Peyer's patch (tissue), 4 donors: ENCODE measurements at regions not wholly inside any gene's neighbourhood (a gene's known extent, or its start where the extent isn't known, plus 50 kb on each side); places are given as distances from the start of the nearest gene placed in this dataset.

Experiments used
- DNase-seq, 3 donors: peaks; one replicate each; pipeline ENCODE4 v3.0.0-alpha.2; 2017 to 2019
- H3K27ac ChIP-seq, 4 donors: fragments of 200-600 bp; sonication (generic); one replicate each; pipeline ENCODE4 v1.5.1; 2016 to 2019
- H3K27me3 ChIP-seq, 2 donors: fragments of 200-600 bp; sonication (generic); one replicate each; pipeline ENCODE4 v1.5.1; 2019
- H3K36me3 ChIP-seq, 3 donors: fragments of 200-600 bp; sonication (generic); one replicate each; pipeline ENCODE4 v1.5.1; 2016 to 2019
- H3K4me1 ChIP-seq, 4 donors: fragments of 200-600 bp; sonication (generic); one replicate each; pipeline ENCODE4 v1.5.1; 2016 to 2019
- H3K4me3 ChIP-seq, 4 donors: fragments of 200-600 bp; sonication (generic); 1 replicate in 3 of 4; 2 replicates in 1 of 4; pipeline ENCODE4 v1.5.1; 2016 to 2019; ENCODE audit warnings: mild to moderate bottlenecking in 1 of 4
- H3K9me3 ChIP-seq, 4 donors: fragments of 200-600 bp; sonication (generic); one replicate each; pipeline ENCODE4 v1.5.1; 2016 to 2019; ENCODE audit warnings: mild to moderate bottlenecking in 1 of 4
- CTCF ChIP-seq, 6 experiments: fragments of 450-650 bp in 4 of 6; fragments of 200-600 bp in 2 of 6; sonication (generic) in 1 of 6; IDR thresholded peaks; one replicate each; pipeline ENCODE4 v1.5.1; 2017 to 2019; ENCODE audit warnings: antibody characterized with exemption in 6 of 6, mild to moderate bottlenecking in 3 of 6, moderate library complexity in 1 of 6
- POLR2A ChIP-seq, 2 donors: fragments of 450-650 bp; IDR thresholded peaks; one replicate each; pipeline ENCODE4 v1.5.1; 2017; ENCODE audit warnings: antibody characterized with exemption in 2 of 2, mild to moderate bottlenecking in 2 of 2, moderate library complexity in 2 of 2

GRCh38 chr18:70462078-70462439 lies 173.2 kb downstream of the SOCS6 start:
- no peak for TF ChIP-seq CTCF (IDR thresholded peaks at IDR 0.05)
- TF ChIP-seq POLR2A (IDR thresholded peaks at IDR 0.05) = no peak
- DNase-seq = no peak
- Histone ChIP-seq H3K27me3 (no peaks in the 10 kb centered on the region), H3K36me3 (no peaks in the 10 kb centered on the region), H3K4me1 (no peaks in the 10 kb centered on the region), H3K27ac (no peak overlapping the region), H3K4me3 (no peak overlapping the region), H3K9me3 (no peaks in the 10 kb centered on the region)

GRCh38 chr18:70461323-70462077 lies 172.7 kb downstream of the SOCS6 start:
- H3K27ac ChIP-seq = no peak overlapping the region
- DNase-seq = no peak
- TF ChIP-seq POLR2A (IDR thresholded peaks at IDR 0.05) = no peak
- TF ChIP-seq CTCF (IDR thresholded peaks at IDR 0.05) = no peak
- no peak overlapping the region for H3K4me3 ChIP-seq
- no peaks in the 10 kb centered on the region for H3K9me3 ChIP-seq
- H3K4me1 ChIP-seq = no peaks in the 10 kb centered on the region
- no peaks in the 10 kb centered on the region for H3K27me3 ChIP-seq
- no peaks in the 10 kb centered on the region for H3K36me3 ChIP-seq

- Histone ChIP-seq H3K27ac (no peak overlapping the region), H3K4me3 (no peak overlapping the region), H3K4me1 (no peaks in the 10 kb centered on the region), H3K27me3 (no peaks in the 10 kb centered on the region), H3K36me3 (no peaks in the 10 kb centered on the region), H3K9me3 (no peaks in the 10 kb centered on the region)
- TF ChIP-seq CTCF (IDR thresholded peaks at IDR 0.05) = no peak
- no peak for TF ChIP-seq POLR2A (IDR thresholded peaks at IDR 0.05)
- no peak for DNase-seq
Measured at GRCh38 chr18:70459731-70460130, 170.9 kb downstream of the SOCS6 start.

GRCh38 chr18:70459251-70459650 lies 170.4 kb downstream of the SOCS6 start:
- Histone ChIP-seq H3K4me1 (no peaks in the 10 kb centered on the region), H3K36me3 (no peaks in the 10 kb centered on the region), H3K27ac (no peak overlapping the region), H3K9me3 (no peaks in the 10 kb centered on the region), H3K27me3 (no peaks in the 10 kb centered on the region), H3K4me3 (no peak overlapping the region)
- no peak for TF ChIP-seq CTCF (IDR thresholded peaks at IDR 0.05)
- no peak for TF ChIP-seq POLR2A (IDR thresholded peaks at IDR 0.05)
- DNase-seq = no peak

- Histone ChIP-seq H3K4me1 (no peaks in the 10 kb centered on the region), H3K27me3 (no peaks in the 10 kb centered on the region), H3K27ac (no peak overlapping the region), H3K36me3 (no peaks in the 10 kb centered on the region), H3K4me3 (no peak overlapping the region), H3K9me3 (no peaks in the 10 kb centered on the region)
- TF ChIP-seq CTCF (IDR thresholded peaks at IDR 0.05) = no peak
- no peak for TF ChIP-seq POLR2A (IDR thresholded peaks at IDR 0.05)
- no peak for DNase-seq
Measured at GRCh38 chr18:70457788-70458187, 168.9 kb downstream of the SOCS6 start.

- no peaks in the 10 kb centered on the region for H3K36me3 ChIP-seq
- H3K27me3 ChIP-seq = no peaks in the 10 kb centered on the region
- no peak for DNase-seq
- no peaks in the 10 kb centered on the region for H3K4me1 ChIP-seq
- H3K9me3 ChIP-seq = no peaks in the 10 kb centered on the region
- no peak overlapping the region for H3K4me3 ChIP-seq
- H3K27ac ChIP-seq = no peak overlapping the region
- TF ChIP-seq POLR2A (IDR thresholded peaks at IDR 0.05) (no peak), CTCF (IDR thresholded peaks at IDR 0.05) (no peak)
Measured at GRCh38 chr18:70457223-70457622, 168.4 kb downstream of the SOCS6 start.
